ENCODE measurements at regions not wholly inside any gene's neighbourhood (a gene's known extent, or its start where the extent isn't known, plus 50 kb on each side); places are given as distances from the start of the nearest gene placed in this dataset.

GRCh38 chr7:81583882-81584533, 185.8 kb downstream of the HGF start:
- no peak for DNase-seq (ENCODE audit: low read depth)
- TF ChIP-seq CTCF (IDR thresholded peaks at IDR 0.05; ENCODE audit: control insufficient read depth, insufficient read depth, low read depth, low read length, missing control alignments), result no peak
- H3K4me3 ChIP-seq (ENCODE audit: control insufficient read depth, low read depth, low read length), result no peak overlapping the region

DNA sequence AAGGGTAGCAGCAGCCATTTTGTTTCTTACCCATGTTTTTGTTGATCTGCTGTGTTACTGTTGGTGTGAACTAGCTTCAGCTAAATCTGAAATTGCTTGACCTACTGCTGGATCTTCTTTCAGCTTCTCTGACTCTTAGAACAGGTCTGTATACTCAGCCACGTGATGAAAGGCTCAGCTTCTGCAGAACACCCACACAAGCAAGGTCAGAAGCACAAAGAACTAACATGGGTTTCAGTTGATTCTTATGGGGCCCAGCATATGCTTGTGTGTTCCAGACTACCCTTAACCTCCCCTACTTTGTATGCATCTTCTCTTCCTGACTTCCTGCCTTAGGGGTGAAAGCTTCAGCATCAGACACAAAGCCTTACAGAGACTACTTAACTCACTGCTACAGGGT, 186.8 kb downstream of the HGF start:
- no peak for TF ChIP-seq CTCF (IDR thresholded peaks at IDR 0.05; ENCODE audit: control insufficient read depth, insufficient read depth, low read depth, low read length, missing control alignments)
- no peak overlapping the region for H3K4me3 ChIP-seq (ENCODE audit: control insufficient read depth, low read depth, low read length)

GRCh38 chr7:81577642-81578340, 192.1 kb downstream of the HGF start:
- no peak for TF ChIP-seq CTCF (IDR thresholded peaks at IDR 0.05; ENCODE audit: control insufficient read depth, insufficient read depth, low read depth, low read length, missing control alignments)
- H3K4me3 ChIP-seq (ENCODE audit: control insufficient read depth, low read depth, low read length), result no peak overlapping the region
- no peak for DNase-seq (ENCODE audit: low read depth)

More for the DNA sequence above, 186.8 kb downstream of the HGF start:
- DNase-seq (ENCODE audit: low read depth), result no peak

- DNase-seq (ENCODE audit: low read depth), result no peak
- TF ChIP-seq CTCF (IDR thresholded peaks at IDR 0.05; ENCODE audit: control insufficient read depth, insufficient read depth, low read depth, low read length, missing control alignments), result no peak
Measured at GRCh38 chr7:81574723-81575326, 195.0 kb downstream of the HGF start.

DNA sequence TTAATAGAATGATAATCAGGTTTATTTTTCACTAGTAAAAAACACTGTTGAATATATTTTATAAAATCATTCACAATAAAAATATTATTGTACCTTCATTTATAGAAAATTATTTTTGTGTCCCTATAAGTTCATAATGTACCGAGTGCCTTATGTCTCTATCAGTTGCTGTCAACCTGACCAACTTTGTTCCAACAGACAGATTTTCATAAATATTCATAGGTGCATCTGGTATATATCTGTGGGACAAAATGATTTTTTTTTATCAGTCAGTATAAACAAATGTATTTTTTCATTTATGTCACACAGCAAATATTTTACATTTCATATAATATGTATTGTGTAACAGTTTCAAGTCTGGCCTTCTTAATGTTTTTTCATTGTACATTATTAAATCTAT, 195.9 kb downstream of the HGF start:
- no peak for DNase-seq (ENCODE audit: low read depth)
- no peak for TF ChIP-seq CTCF (IDR thresholded peaks at IDR 0.05; ENCODE audit: control insufficient read depth, insufficient read depth, low read depth, low read length, missing control alignments)

More at GRCh38 chr7:81574723-81575326, 195.0 kb downstream of the HGF start:
- no peak overlapping the region for H3K4me3 ChIP-seq (ENCODE audit: control insufficient read depth, low read depth, low read length)

GRCh38 chr7:81573128-81573527, 196.7 kb downstream of the HGF start:
- no peak for TF ChIP-seq CTCF (IDR thresholded peaks at IDR 0.05; ENCODE audit: control insufficient read depth, insufficient read depth, low read depth, low read length, missing control alignments)
- H3K4me3 ChIP-seq (ENCODE audit: control insufficient read depth, low read depth, low read length), result no peak overlapping the region
- DNase-seq (ENCODE audit: low read depth), result no peak

More for the DNA sequence above, 195.9 kb downstream of the HGF start:
- no peak overlapping the region for H3K4me3 ChIP-seq (ENCODE audit: control insufficient read depth, low read depth, low read length)
